NOMO-1 treated with DMSO at 0.1 percent for 48 hours (cell line): ENCODE measurements at regions not wholly inside any gene's neighbourhood (a gene's known extent, or its start where the extent isn't known, plus 50 kb on each side); places are given as distances from the start of the nearest gene placed in this dataset.

Experiments
- DNase-seq: peaks from one replicate; lab custom pipeline; 2025; ENCODE audit not compliant: unreplicated experiment; lab: John Stamatoyannopoulos, UW

GRCh38 chr1:30144831-30145230 is 578.6 kb downstream of the MATN1 start:
- no peak for DNase-seq

- no peak for DNase-seq
Observed at GRCh38 chr1:30143517-30143916, 579.9 kb downstream of the MATN1 start.

- no peak for DNase-seq
Observed at GRCh38 chr1:30140566-30140965, 582.8 kb downstream of the MATN1 start.

- no peak for DNase-seq
Observed at GRCh38 chr1:30138891-30139290, 584.5 kb downstream of the MATN1 start.

- DNase-seq, result no peak
Observed at GRCh38 chr1:30137001-30137400, 586.4 kb downstream of the MATN1 start.

- no peak for DNase-seq
Observed at GRCh38 chr1:30135698-30136097, 587.7 kb downstream of the MATN1 start.

- DNase-seq, result no peak
Observed at GRCh38 chr1:30134466-30135217, 588.7 kb downstream of the MATN1 start.

GRCh38 chr1:30133414-30134055 is 589.9 kb downstream of the MATN1 start:
- no peak for DNase-seq

GRCh38 chr1:30132602-30133286 is 590.6 kb downstream of the MATN1 start:
- no peak for DNase-seq

GRCh38 chr1:30130566-30130965 is 592.8 kb downstream of the MATN1 start:
- peak; percentile 88 for DNase-seq

GRCh38 chr1:30130099-30130498 is 593.3 kb downstream of the MATN1 start:
- no peak for DNase-seq

GRCh38 chr1:30129421-30130055 is 593.8 kb downstream of the MATN1 start:
- no peak for DNase-seq

GRCh38 chr1:30129001-30129408 is 594.4 kb downstream of the MATN1 start:
- no peak for DNase-seq

- DNase-seq, result no peak
Observed at GRCh38 chr1:30126848-30127247, 596.5 kb downstream of the MATN1 start.

- no peak for DNase-seq
Observed at GRCh38 chr1:30125821-30126170, 597.6 kb downstream of the MATN1 start.

- DNase-seq, result no peak
Observed at GRCh38 chr1:30125021-30125820, 598.2 kb downstream of the MATN1 start.

GRCh38 chr1:30123896-30124295 is 599.5 kb downstream of the MATN1 start:
- DNase-seq, result no peak

- DNase-seq, result no peak
Observed at GRCh38 chr1:30123036-30123435, 600.3 kb downstream of the MATN1 start.

- no peak for DNase-seq
Observed at GRCh38 chr1:30120245-30121000, 603.0 kb downstream of the MATN1 start.

- no peak for DNase-seq
Observed at GRCh38 chr1:30117685-30118084, 605.7 kb downstream of the MATN1 start.
